MM.1S (cell line): ENCODE measurements at regions not wholly inside any gene's neighbourhood (a gene's known extent, or its start where the extent isn't known, plus 50 kb on each side); places are given as distances from the start of the nearest gene placed in this dataset.

Source experiments
- EZH2 ChIP-seq: fragments of 300-600 bp; sonication (generic); optimal IDR thresholded peaks from 2 replicates; pipeline ENCODE3; 2017; ENCODE audit warnings: low read depth, mild to moderate bottlenecking, antibody characterized with exemption, low read length, mixed read lengths
- TF ChIP-seq, protein P1 (sequence below): fragments of 300-600 bp; sonication (generic); IDR thresholded peaks from 2 replicates; pipeline ENCODE4 v1.5.1; 2016; ENCODE audit warnings: antibody characterized with exemption, low read length, mixed read lengths

DNA sequence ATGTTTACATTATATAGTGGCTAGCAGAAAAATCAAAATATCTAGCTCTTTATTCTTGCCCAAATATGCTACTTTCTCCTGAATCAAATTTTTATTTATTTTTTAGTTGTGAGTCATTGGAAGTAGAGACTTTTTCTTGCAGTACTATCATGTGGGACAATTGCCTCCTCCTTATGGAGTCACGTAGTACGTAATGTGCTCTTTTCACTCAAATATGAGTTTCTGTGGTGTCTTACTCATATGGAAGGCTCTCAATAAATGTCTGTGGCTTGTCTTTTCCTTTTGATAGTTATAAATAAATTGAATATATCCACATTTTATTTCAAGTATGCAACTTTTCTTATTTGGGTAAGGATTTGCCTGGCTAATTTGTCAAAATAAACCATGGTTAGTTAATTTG lies 1411.0 kb upstream of the SLC10A2 start:
- TF ChIP-seq, protein P1, sequence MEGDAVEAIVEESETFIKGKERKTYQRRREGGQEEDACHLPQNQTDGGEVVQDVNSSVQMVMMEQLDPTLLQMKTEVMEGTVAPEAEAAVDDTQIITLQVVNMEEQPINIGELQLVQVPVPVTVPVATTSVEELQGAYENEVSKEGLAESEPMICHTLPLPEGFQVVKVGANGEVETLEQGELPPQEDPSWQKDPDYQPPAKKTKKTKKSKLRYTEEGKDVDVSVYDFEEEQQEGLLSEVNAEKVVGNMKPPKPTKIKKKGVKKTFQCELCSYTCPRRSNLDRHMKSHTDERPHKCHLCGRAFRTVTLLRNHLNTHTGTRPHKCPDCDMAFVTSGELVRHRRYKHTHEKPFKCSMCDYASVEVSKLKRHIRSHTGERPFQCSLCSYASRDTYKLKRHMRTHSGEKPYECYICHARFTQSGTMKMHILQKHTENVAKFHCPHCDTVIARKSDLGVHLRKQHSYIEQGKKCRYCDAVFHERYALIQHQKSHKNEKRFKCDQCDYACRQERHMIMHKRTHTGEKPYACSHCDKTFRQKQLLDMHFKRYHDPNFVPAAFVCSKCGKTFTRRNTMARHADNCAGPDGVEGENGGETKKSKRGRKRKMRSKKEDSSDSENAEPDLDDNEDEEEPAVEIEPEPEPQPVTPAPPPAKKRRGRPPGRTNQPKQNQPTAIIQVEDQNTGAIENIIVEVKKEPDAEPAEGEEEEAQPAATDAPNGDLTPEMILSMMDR: no peak
- no peak for TF ChIP-seq EZH2
